ENCODE measurements at regions not wholly inside any gene's neighbourhood (a gene's known extent, or its start where the extent isn't known, plus 50 kb on each side); places are given as distances from the start of the nearest gene placed in this dataset.

DNA sequence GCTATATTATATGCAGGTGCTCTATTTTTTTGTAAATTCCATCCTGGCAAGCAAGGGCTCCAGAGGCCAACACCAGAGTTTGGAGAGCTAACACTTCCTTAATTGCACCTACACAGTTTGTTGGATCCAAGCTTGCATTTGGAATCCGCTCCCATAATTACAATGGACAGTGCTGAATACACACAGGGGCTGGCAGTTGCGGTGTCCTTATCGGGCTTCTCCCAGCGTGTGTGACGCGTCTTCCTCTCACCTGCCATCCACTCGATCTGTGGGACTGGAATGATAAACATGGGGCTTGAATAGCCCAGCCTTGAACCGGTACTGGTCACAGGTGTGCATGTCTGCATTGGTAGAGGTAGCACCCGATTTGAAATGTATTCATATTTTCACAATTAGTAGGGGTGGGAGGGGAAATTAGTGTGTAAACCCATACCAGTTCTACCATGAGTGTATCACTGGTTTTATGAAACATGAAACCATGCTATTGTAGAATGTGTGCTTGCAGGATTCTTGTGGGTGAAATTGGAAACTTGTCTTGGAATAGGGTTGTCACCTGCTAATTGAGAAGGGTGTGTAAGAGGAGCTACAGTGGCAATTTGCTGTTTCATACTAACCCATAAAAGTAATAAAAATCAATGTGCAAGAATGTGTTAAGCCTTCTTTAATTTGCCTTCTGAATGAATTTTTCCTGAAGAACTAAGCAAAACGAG, 316.5 kb downstream of the WDR11 start:
- CTCF ChIA-PET, result no interaction called here
- no peak for DNase-seq (ENCODE audit: extremely low spot score)
- POLR2A ChIA-PET, result no interaction called here
- no peak for TF ChIP-seq ARNT (IDR thresholded peaks at IDR 0.05)
- no peak for TF ChIP-seq ZNF384 (IDR thresholded peaks at IDR 0.05)
- TF ChIP-seq LEF1 (IDR thresholded peaks at IDR 0.05; ENCODE audit: borderline replicate concordance), result no peak
- TF ChIP-seq, protein P1, sequence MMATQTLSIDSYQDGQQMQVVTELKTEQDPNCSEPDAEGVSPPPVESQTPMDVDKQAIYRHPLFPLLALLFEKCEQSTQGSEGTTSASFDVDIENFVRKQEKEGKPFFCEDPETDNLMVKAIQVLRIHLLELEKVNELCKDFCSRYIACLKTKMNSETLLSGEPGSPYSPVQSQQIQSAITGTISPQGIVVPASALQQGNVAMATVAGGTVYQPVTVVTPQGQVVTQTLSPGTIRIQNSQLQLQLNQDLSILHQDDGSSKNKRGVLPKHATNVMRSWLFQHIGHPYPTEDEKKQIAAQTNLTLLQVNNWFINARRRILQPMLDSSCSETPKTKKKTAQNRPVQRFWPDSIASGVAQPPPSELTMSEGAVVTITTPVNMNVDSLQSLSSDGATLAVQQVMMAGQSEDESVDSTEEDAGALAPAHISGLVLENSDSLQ (IDR thresholded peaks at IDR 0.05), result no peak
- no peak for TF ChIP-seq L3MBTL2 (conservative IDR thresholded peaks at IDR 0.05)
- TF ChIP-seq NFRKB (IDR thresholded peaks at IDR 0.05), result no peak
- no peak for TF ChIP-seq CTBP1 (IDR thresholded peaks at IDR 0.05; ENCODE audit: borderline replicate concordance)
- no peak for TF ChIP-seq SUZ12 (IDR thresholded peaks at IDR 0.05)
- no peak for TF ChIP-seq FOXM1 (IDR thresholded peaks at IDR 0.05; ENCODE audit: borderline replicate concordance)
- TF ChIP-seq ELF4 (IDR thresholded peaks at IDR 0.05), result no peak
- TF ChIP-seq FOXK2 (IDR thresholded peaks at IDR 0.05), result no peak
- TF ChIP-seq FOXA1 (IDR thresholded peaks at IDR 0.05), result no peak

DNA sequence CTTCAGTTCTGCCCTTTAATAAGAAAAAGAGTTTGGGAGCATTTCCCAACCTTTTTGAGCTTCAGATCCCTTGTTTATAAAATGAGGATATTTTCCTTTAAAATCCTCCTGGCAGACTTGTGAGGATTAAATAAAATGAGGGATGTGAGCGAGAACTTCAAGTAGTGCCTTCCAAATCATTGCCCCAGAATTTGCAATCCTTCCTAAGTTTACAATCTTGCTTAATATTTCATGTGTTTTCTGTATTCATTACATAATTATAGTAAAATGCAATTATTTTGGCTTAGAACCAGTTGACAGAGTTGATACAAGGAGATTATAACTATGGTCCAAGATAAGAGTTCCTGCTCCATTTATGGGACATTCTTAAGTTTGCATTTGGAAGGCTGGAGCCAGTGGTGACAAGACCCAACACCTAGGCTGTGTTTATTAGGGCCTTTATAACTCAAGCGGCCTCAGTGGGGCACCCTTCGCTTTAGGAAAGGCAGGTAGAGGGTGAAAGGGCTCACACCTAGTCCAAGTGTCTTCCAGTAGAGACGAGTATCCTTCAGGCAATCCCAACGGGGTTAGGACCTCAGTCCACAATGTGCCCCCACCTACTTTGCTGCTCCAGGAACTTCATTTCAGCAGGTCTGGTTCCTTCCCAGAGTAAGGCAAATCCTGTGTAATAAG, 317.5 kb downstream of the WDR11 start:
- POLR2A ChIA-PET, result no interaction called here
- TF ChIP-seq ZNF384 (IDR thresholded peaks at IDR 0.05), result no peak
- TF ChIP-seq CTBP1 (IDR thresholded peaks at IDR 0.05; ENCODE audit: borderline replicate concordance), result no peak
- TF ChIP-seq FOXM1 (IDR thresholded peaks at IDR 0.05; ENCODE audit: borderline replicate concordance), result no peak
- TF ChIP-seq LEF1 (IDR thresholded peaks at IDR 0.05; ENCODE audit: borderline replicate concordance), result no peak
- no peak for TF ChIP-seq FOXK2 (IDR thresholded peaks at IDR 0.05)
- TF ChIP-seq ELF4 (IDR thresholded peaks at IDR 0.05), result no peak
- TF ChIP-seq ARNT (IDR thresholded peaks at IDR 0.05), result no peak
- CTCF ChIA-PET, result interaction anchor here (0.8 kb wide), 1 partner anchor 92 kb away, joined by 4 read pairs; no protein-coding TSS in a partner anchor
- DNase-seq (ENCODE audit: extremely low spot score), result no peak

DNA sequence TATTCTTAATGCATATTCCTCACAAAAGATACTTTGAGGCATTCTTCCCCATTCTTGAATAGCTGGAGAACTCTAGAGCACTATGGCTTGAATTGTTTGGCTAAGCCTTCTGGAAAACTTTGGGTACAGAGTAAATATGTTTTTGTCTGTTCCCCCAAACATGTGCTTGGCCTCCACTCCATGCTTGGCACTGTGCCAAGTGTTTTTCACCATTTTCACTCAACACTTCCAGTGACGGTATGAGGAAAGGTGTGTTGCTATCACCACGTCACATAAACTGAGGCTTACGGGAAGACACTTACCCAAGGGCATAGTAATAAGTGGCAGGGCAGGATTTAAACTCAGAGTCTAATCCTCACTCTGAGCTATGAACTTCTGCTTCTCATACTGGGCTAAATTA, 318.2 kb downstream of the WDR11 start:
- TF ChIP-seq HDGF (IDR thresholded peaks at IDR 0.05; ENCODE audit: borderline replicate concordance) (no peak), SUZ12 (IDR thresholded peaks at IDR 0.05) (no peak), BHLHE40 (IDR thresholded peaks at IDR 0.05; ENCODE audit: borderline replicate concordance) (no peak), ELF4 (IDR thresholded peaks at IDR 0.05) (no peak), NFRKB (IDR thresholded peaks at IDR 0.05) (no peak), CTBP1 (IDR thresholded peaks at IDR 0.05; ENCODE audit: borderline replicate concordance) (no peak), ARNT (IDR thresholded peaks at IDR 0.05) (no peak), SP1 (IDR thresholded peaks at IDR 0.05) (no peak), ZNF384 (IDR thresholded peaks at IDR 0.05) (no peak), LEF1 (IDR thresholded peaks at IDR 0.05; ENCODE audit: borderline replicate concordance) (no peak), TARDBP (IDR thresholded peaks at IDR 0.05) (no peak), L3MBTL2 (conservative IDR thresholded peaks at IDR 0.05) (no peak), FOXM1 (IDR thresholded peaks at IDR 0.05; ENCODE audit: borderline replicate concordance) (no peak), FOXA1 (IDR thresholded peaks at IDR 0.05) (no peak), FOXK2 (IDR thresholded peaks at IDR 0.05) (no peak)
- TF ChIP-seq, protein P1 (IDR thresholded peaks at IDR 0.05), result no peak
- no peak for DNase-seq (ENCODE audit: extremely low spot score)
- POLR2A ChIA-PET, result no interaction called here
- CTCF ChIA-PET, result interaction anchor here (0.8 kb wide), 1 partner anchor 92 kb away, joined by 4 read pairs; no protein-coding TSS in a partner anchor

DNA sequence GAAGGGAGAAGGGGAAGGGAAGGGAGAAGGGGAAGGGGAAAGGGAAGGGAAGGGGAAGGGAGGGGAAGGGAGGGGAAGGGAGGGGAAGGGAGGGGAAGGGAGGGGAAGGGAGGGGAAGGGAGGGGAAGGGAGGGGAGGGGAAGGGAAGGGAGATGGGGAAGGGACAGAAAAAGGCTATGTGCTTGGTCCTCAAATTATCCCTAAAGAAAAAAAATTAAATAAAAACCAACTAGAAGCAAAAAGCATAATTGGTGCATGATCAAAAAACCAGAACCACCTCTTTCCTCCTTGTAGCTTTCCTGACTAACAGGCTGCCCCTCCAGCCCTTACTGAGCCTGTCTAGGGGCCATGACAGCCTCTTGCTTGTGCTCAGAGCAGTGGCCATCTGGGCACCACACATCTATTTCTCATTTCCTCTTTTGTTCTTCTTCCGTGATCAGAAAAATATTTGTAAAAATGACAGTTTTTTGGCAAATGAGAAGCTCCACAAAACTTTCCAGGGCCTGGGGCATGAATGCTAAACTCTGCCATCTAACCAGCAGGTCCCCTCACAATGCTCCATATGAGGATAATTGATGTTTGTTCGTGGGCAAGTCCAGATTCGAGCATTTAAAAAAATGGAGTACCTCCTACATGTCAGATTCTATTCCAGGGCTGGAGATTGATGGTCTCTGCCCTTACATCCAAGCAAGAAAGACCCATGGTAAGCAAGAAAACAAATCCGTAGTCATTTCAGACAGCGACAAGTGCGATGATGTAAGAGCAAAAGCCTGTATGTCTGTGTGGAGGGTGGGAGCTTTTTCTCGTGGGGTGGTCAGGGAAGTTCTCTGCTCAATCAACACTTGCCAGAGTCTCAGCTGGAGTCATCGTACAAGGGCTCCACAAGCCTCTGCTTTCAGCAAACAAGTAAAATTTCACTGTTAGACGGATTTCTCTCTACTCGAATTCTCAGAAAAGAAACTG, 320.9 kb downstream of the WDR11 start:
- CTCF ChIA-PET, result interaction anchor here (0.6 kb wide), 1 partner anchor 133 kb away, joined by 3 read pairs; no protein-coding TSS in a partner anchor
- no peak for DNase-seq (ENCODE audit: extremely low spot score)
- TF ChIP-seq FOXK2 (IDR thresholded peaks at IDR 0.05), result no peak
- TF ChIP-seq L3MBTL2 (conservative IDR thresholded peaks at IDR 0.05), result no peak
- no peak for TF ChIP-seq HDGF (IDR thresholded peaks at IDR 0.05; ENCODE audit: borderline replicate concordance)
- POLR2A ChIA-PET, result no interaction called here

DNA sequence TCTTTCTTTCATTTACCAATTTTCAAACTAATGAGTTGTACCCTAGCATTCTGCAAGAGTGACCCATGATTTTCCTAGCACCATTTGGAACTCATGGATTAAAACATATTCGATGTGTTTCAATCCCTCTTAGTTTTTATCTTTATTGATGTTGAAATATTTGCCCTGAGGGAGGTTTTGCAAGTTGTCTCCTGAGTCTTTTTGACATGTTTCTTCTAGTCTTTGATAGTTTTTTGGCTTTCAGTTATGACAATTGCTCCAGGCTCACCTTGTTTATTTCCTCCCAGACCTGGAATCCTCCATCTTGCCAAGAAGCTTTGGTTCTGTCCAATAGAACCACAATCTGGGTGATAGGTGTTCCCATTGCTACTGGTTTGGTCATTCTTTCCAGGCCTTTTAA, 327.8 kb downstream of the WDR11 start:
- ChIA-PET POLR2A (no interaction called here), CTCF (no interaction called here)
- no peak for DNase-seq (ENCODE audit: extremely low spot score)
- TF ChIP-seq FOXK2 (IDR thresholded peaks at IDR 0.05), result no peak
- TF ChIP-seq NFRKB (IDR thresholded peaks at IDR 0.05), result no peak
- no peak for TF ChIP-seq BHLHE40 (IDR thresholded peaks at IDR 0.05; ENCODE audit: borderline replicate concordance)
- TF ChIP-seq ARNT (IDR thresholded peaks at IDR 0.05), result no peak
- TF ChIP-seq ELF4 (IDR thresholded peaks at IDR 0.05), result no peak
- no peak for TF ChIP-seq L3MBTL2 (conservative IDR thresholded peaks at IDR 0.05)
- TF ChIP-seq SUZ12 (IDR thresholded peaks at IDR 0.05), result no peak
- no peak for TF ChIP-seq HDGF (IDR thresholded peaks at IDR 0.05; ENCODE audit: borderline replicate concordance)
- TF ChIP-seq TARDBP (IDR thresholded peaks at IDR 0.05), result no peak
- no peak for TF ChIP-seq FOXM1 (IDR thresholded peaks at IDR 0.05; ENCODE audit: borderline replicate concordance)
- no peak for TF ChIP-seq ZNF384 (IDR thresholded peaks at IDR 0.05)
- TF ChIP-seq SP1 (IDR thresholded peaks at IDR 0.05), result no peak

DNA sequence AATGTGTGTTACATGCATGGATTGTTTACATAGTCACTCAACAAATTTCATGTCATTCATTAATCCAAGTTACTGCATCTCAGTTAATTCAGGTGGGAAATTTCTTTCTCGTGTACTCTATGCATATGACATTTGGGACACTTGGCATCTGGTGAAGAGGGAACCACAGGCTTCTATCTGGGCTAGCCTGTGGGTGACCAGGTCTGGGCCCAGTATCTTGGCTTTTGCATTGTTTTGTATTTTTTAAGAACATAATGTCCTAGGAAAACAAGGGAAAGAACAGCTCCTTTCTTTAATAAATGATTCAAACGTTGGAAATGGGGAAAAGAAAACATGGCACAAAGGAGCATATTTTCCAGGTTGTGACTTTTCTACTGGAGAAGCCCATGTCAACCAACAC, 331.1 kb downstream of the WDR11 start:
- TF ChIP-seq FOXA1 (IDR thresholded peaks at IDR 0.05) (no peak), TARDBP (IDR thresholded peaks at IDR 0.05) (no peak), ZNF384 (IDR thresholded peaks at IDR 0.05) (no peak), NFRKB (IDR thresholded peaks at IDR 0.05) (no peak), LEF1 (IDR thresholded peaks at IDR 0.05; ENCODE audit: borderline replicate concordance) (no peak), FOXM1 (IDR thresholded peaks at IDR 0.05; ENCODE audit: borderline replicate concordance) (no peak), L3MBTL2 (conservative IDR thresholded peaks at IDR 0.05) (no peak), SUZ12 (IDR thresholded peaks at IDR 0.05) (no peak), HDGF (IDR thresholded peaks at IDR 0.05; ENCODE audit: borderline replicate concordance) (no peak), SP1 (IDR thresholded peaks at IDR 0.05) (no peak), ARNT (IDR thresholded peaks at IDR 0.05) (no peak), BHLHE40 (IDR thresholded peaks at IDR 0.05; ENCODE audit: borderline replicate concordance) (no peak), FOXK2 (IDR thresholded peaks at IDR 0.05) (no peak), ELF4 (IDR thresholded peaks at IDR 0.05) (no peak)
- TF ChIP-seq, protein P1 (IDR thresholded peaks at IDR 0.05), result no peak
- ChIA-PET POLR2A (no interaction called here), CTCF (no interaction called here)
- no peak for DNase-seq (ENCODE audit: extremely low spot score)

Measured in HEK293T (cell line).